ENCODE measurements at regions not wholly inside any gene's neighbourhood (a gene's known extent, or its start where the extent isn't known, plus 50 kb on each side); places are given as distances from the start of the nearest gene placed in this dataset.

DNA sequence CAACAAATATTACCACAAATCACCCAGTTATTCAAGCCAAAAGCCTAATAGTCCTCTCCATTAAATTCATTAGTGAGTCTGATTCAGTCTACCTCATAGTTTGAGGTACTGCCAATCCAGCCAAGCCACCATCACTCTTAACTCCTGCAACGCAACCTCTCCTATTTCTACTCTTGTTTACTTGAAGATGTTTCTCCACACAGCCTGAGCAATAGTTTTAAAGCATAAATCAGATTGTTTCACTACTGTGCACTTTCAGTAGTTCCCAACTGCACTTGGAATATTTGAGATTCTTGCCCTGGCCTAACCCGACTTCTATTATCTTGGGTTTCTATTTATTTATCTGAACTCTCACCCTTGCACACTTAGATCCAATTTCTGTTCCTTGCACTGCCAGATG lies 85.5 kb downstream of the YIPF5 start:
- no peak for DNase-seq

- DNase-seq = no peak
These were observed 85.1 kb downstream of the YIPF5 start for GRCh38 chr5:144085381-144085780.

- no peak for DNase-seq
These were observed 84.2 kb downstream of the YIPF5 start for GRCh38 chr5:144086295-144086694.

DNA sequence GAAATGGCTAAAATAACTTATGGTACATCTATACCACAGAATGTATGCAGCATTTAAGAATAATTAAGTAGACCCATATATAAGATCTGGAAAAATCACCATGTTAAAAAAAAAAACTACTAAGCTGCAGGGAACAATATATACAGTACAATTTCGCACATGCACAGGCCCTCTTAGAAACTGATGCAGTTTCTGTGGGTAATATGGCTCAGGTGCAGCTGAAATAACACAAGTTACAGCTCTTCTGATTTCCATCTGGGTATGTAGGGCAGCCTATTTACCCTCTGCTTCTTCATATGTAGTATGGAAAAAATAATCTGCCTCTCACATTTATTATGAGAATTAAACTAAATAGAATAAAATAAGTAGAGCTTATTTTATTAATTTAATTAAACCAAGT lies 82.9 kb downstream of the YIPF5 start:
- DNase-seq = no peak

GRCh38 chr5:144088206-144089064 lies 82.0 kb downstream of the YIPF5 start:
- no peak for DNase-seq

GRCh38 chr5:144089401-144090021 lies 80.9 kb downstream of the YIPF5 start:
- no peak for DNase-seq

DNA sequence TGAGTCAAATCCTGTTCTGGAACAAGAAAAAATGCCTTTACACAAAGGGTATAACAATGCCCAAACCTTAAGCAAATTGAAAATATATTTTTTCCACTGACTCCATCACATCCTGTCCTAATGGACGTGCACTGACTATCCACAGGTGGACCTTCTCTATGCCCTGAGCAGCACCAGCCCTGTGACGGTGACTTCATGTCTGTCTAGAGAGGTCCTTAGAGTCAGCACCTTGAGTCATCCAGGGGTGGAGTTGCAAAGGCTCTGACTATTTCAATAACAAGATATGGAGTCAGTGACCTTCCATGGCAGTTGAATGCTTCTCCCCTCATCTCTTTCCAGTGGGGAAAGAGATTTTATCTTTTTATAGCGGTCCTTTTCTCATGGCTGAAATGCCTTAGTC lies 78.0 kb downstream of the YIPF5 start:
- no peak for DNase-seq

- no peak for DNase-seq
These were observed 77.1 kb downstream of the YIPF5 start for GRCh38 chr5:144093400-144093799.

DNA sequence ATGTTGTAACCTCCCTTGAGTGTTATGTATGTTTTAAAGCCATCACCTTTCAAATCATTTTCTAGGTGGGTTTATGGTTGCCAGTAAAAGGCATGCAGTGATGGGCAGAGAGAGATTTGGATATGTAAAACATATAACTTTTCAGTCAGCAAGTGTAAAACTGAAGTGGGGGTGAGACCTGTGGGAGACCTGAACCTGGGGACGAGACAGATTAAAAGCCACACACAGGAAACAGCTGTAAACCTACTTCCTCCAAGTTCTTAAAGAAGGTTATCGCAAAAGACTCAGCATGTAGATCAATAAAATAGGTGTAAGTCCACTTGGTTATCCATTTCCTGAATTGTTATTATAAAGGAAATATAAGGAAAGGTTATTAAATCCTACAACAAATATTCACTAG lies 76.6 kb downstream of the YIPF5 start:
- DNase-seq = no peak

DNA sequence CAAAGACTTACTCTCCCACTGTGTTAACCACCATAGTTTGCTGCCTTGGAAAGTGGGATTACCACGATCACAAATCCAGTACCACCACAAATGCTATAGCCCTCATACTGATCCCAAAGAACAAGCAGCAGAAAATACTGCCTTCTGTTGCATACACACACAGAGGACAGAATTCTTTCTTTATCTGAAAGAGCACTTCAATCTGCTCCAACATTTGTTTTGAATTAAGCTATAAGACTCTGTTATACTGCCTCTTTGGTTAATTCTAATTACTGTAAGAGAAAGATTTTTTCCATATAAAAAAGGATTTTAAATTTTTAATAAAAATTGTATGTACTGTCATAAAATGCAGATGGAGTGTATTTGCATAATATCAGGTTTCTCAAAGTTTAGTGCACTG lies 69.8 kb downstream of the YIPF5 start:
- no peak for DNase-seq

- DNase-seq = no peak
These were observed 68.8 kb downstream of the YIPF5 start for GRCh38 chr5:144101616-144102015.

DNA sequence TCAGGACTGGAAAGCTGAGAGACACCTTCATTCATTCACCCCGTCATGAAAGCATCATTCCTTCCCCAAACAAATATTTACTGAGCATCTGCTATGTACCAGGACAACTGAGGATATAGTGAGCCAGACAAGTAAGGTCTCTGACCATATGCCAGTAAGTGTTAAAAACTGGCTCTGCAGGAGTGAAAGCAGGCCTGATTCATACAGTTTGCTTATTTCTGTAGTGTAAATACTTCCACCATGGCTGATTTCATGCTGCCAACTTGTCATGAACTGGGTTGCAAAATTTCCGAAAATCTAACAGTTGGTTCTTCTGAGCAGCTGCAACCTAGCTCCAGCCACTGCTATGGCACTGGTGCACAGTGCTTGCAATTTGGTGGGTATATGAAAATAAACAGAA lies 68.1 kb downstream of the YIPF5 start:
- no peak for DNase-seq

- DNase-seq = no peak
These were observed 67.5 kb downstream of the YIPF5 start for GRCh38 chr5:144102979-144103378.

DNA sequence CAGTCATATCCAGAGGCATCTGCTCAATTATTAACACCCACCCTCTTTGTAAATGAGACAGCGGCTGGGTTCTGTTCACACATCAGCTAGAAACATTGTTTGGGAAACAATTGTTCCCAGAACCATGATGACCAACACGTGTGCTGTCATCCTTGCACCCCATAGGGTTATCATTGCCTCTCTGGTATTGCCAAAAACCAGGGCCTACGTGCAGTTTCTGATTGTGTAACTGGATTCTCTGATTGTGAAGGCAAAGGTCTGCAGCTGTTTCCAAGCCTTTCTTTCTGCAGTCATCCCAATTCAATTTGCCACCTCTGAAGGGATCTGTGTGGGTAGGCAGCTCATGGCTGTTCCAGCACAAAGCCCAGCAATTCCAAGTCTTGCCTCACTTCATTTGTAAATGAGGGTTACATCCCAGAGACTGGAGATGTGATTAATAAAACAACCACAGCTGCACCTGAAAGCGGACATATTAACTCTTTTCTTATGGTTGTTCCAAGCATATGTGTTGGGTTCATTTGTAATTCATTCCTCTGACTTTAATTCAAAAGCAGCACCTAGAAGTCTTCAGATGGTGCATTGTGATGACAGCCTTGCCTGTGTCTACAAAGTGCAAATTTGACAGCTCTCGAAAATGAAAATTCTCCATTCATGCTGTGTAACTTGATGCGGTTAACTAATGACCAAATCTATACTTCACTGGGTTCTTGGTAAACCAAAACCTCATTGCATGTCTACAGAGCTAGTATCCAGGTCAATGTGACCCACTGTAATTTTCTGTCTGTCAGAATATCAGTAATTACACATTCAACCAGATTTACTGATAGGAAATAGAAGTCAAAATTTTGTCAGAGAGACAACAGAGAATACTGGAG lies 66.6 kb downstream of the YIPF5 start:
- DNase-seq = no peak

- DNase-seq = no peak
These were observed 65.1 kb downstream of the YIPF5 start for GRCh38 chr5:144105371-144105770.

DNA sequence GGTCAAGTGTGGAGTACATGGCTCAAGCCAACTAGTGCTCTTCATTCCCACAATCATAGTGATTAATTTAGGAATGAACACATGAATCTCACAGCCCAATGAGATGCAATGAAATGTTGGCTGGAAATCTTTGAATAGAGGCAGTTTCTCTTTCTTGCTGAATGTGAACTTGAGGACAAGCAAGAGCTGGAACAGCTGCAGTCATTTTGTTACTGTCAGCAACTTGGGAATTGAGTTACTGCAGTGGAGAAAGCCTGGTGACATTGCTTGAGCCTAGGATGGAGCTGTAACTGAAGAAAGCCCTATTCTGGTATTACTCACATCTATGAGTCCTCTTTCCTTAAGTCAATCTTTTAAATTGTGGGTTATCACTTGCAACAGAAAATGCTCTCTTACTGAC lies 62.3 kb downstream of the YIPF5 start:
- no peak for DNase-seq

Data from NCI-H345 (cell line).